Sigmoid colon (tissue), 4 donors: ENCODE measurements at regions not wholly inside any gene's neighbourhood (a gene's known extent, or its start where the extent isn't known, plus 50 kb on each side); places are given as distances from the start of the nearest gene placed in this dataset.

ENCODE experiments used
- EP300 ChIP-seq, 4 donors: sonication (generic); formaldehyde crosslinking; IDR thresholded peaks; one replicate each; pipeline ENCODE4 v1.6.1; 2017; ENCODE audit warnings: antibody characterized with exemption in 4 of 4
- POLR2A ChIP-seq, 2 donors: fragments of 450-650 bp; IDR thresholded peaks; one replicate each; pipeline ENCODE4 v1.6.1; 2016; ENCODE audit warnings: antibody characterized with exemption in 2 of 2, mild to moderate bottlenecking in 2 of 2, moderate library complexity in 2 of 2
- POLR2AphosphoS5 ChIP-seq, 4 donors: sonication (generic); formaldehyde crosslinking; IDR thresholded peaks; one replicate each; pipeline ENCODE4 v1.6.1; 2017; ENCODE audit warnings: antibody characterized with exemption in 4 of 4
- TF ChIP-seq, protein P1 (sequence below), 4 experiments: fragments of 450-650 bp in 3 of 4; fragments of 200-600 bp in 1 of 4; IDR thresholded peaks; one replicate each; pipeline ENCODE4 v1.5.1; 2016 to 2019; ENCODE audit warnings: antibody characterized with exemption in 4 of 4, mild to moderate bottlenecking in 3 of 4, moderate library complexity in 2 of 4

- TF ChIP-seq, protein P1, sequence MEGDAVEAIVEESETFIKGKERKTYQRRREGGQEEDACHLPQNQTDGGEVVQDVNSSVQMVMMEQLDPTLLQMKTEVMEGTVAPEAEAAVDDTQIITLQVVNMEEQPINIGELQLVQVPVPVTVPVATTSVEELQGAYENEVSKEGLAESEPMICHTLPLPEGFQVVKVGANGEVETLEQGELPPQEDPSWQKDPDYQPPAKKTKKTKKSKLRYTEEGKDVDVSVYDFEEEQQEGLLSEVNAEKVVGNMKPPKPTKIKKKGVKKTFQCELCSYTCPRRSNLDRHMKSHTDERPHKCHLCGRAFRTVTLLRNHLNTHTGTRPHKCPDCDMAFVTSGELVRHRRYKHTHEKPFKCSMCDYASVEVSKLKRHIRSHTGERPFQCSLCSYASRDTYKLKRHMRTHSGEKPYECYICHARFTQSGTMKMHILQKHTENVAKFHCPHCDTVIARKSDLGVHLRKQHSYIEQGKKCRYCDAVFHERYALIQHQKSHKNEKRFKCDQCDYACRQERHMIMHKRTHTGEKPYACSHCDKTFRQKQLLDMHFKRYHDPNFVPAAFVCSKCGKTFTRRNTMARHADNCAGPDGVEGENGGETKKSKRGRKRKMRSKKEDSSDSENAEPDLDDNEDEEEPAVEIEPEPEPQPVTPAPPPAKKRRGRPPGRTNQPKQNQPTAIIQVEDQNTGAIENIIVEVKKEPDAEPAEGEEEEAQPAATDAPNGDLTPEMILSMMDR (IDR thresholded peaks at IDR 0.05), result no peak
- TF ChIP-seq POLR2A (IDR thresholded peaks at IDR 0.05), result no peak
- no peak for TF ChIP-seq EP300 (IDR thresholded peaks at IDR 0.05)
- no peak for TF ChIP-seq POLR2AphosphoS5 (IDR thresholded peaks at IDR 0.05)
Observed at GRCh38 chr3:74507691-74508090, 106.8 kb downstream of the CNTN3 start.
